ENCODE measurements at regions not wholly inside any gene's neighbourhood (a gene's known extent, or its start where the extent isn't known, plus 50 kb on each side); places are given as distances from the start of the nearest gene placed in this dataset.

DNA sequence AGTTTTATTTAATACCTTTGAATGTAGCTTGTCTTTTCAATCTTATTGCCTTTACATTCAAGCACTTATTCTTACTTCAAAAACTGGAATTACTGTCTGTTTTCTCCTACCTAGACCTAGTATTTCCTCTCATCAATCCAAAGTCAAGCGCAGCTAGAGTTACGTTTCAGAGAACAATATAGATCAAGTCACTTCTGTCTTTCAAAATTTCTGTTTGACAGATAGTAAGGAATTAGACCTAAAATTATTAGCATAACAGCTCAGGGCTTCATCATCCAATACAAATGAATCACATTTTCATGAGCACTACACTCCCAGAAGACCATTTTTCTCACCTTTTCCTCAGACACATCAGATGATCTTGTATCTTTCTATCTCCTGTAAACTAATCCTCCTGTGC is 170.6 kb downstream of the CCDC59 start:
- CTCF ChIA-PET = no interaction called here
- TF ChIP-seq, protein P1, sequence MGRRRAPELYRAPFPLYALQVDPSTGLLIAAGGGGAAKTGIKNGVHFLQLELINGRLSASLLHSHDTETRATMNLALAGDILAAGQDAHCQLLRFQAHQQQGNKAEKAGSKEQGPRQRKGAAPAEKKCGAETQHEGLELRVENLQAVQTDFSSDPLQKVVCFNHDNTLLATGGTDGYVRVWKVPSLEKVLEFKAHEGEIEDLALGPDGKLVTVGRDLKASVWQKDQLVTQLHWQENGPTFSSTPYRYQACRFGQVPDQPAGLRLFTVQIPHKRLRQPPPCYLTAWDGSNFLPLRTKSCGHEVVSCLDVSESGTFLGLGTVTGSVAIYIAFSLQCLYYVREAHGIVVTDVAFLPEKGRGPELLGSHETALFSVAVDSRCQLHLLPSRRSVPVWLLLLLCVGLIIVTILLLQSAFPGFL (CRISPR knock-in tag; IDR thresholded peaks at IDR 0.05; ENCODE audit: borderline replicate concordance) = no peak
- TF ChIP-seq, protein P2, sequence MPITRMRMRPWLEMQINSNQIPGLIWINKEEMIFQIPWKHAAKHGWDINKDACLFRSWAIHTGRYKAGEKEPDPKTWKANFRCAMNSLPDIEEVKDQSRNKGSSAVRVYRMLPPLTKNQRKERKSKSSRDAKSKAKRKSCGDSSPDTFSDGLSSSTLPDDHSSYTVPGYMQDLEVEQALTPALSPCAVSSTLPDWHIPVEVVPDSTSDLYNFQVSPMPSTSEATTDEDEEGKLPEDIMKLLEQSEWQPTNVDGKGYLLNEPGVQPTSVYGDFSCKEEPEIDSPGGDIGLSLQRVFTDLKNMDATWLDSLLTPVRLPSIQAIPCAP (CRISPR knock-in tag; IDR thresholded peaks at IDR 0.05) = no peak
- TF ChIP-seq, protein P3, sequence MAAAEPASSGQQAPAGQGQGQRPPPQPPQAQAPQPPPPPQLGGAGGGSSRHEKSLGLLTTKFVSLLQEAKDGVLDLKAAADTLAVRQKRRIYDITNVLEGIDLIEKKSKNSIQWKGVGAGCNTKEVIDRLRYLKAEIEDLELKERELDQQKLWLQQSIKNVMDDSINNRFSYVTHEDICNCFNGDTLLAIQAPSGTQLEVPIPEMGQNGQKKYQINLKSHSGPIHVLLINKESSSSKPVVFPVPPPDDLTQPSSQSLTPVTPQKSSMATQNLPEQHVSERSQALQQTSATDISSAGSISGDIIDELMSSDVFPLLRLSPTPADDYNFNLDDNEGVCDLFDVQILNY (CRISPR knock-in tag; IDR thresholded peaks at IDR 0.05) = no peak
- no peak for TF ChIP-seq IRF2 (CRISPR knock-in tag; IDR thresholded peaks at IDR 0.05; ENCODE audit: borderline replicate concordance, low read depth)
- TF ChIP-seq TCF7 (CRISPR knock-in tag; IDR thresholded peaks at IDR 0.05; ENCODE audit: low read depth) = no peak
- no peak for TF ChIP-seq CREB1 (CRISPR knock-in tag; IDR thresholded peaks at IDR 0.05)
- TF ChIP-seq, protein P4, sequence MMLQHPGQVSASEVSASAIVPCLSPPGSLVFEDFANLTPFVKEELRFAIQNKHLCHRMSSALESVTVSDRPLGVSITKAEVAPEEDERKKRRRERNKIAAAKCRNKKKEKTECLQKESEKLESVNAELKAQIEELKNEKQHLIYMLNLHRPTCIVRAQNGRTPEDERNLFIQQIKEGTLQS (CRISPR knock-in tag; conservative IDR thresholded peaks at IDR 0.05) = no peak
- TF ChIP-seq KAT7 (CRISPR knock-in tag; IDR thresholded peaks at IDR 0.05; ENCODE audit: borderline replicate concordance) = no peak
- TF ChIP-seq, protein P5, sequence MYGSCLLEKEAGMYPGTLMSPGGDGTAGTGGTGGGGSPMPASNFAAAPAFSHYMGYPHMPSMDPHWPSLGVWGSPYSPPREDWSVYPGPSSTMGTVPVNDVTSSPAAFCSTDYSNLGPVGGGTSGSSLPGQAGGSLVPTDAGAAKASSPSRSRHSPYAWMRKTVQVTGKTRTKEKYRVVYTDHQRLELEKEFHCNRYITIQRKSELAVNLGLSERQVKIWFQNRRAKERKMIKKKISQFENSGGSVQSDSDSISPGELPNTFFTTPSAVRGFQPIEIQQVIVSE (CRISPR knock-in tag; IDR thresholded peaks at IDR 0.05; ENCODE audit: borderline replicate concordance) = no peak
- TF ChIP-seq ZNF232 (CRISPR knock-in tag; IDR thresholded peaks at IDR 0.05) = no peak
- POLR2A ChIA-PET = no interaction called here

DNA sequence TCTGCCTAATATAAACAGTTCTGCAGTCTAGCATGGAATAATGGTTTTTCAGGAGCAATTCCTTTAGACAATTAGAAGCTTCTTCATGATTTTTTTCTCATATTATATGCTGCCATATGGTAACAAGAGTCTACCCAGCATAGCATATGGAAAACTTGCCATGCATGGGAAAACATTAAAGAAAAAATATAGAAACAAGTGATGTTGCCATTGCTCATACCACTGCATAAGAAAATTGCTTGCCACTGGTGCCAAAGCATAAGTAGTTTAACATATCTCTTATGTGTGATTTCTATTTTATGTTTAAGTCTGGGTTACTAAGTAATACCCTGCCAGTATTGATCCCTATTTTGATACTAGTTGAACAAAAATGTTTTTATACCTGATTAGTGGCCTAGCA is 171.2 kb downstream of the CCDC59 start:
- ChIA-PET CTCF (no interaction called here), POLR2A (no interaction called here)
- Mint-ChIP-seq H3K4me3 (no peak overlapping the region), H3K27ac (no peak overlapping the region), H3K9me3 (no peaks in the 10 kb centered on the region), H3K27me3 (ENCODE audit: low read depth) (no peaks in the 10 kb centered on the region), H3K36me3 (no peaks in the 10 kb centered on the region), H3K4me1 (no peaks in the 10 kb centered on the region)
- TF ChIP-seq, protein P6, sequence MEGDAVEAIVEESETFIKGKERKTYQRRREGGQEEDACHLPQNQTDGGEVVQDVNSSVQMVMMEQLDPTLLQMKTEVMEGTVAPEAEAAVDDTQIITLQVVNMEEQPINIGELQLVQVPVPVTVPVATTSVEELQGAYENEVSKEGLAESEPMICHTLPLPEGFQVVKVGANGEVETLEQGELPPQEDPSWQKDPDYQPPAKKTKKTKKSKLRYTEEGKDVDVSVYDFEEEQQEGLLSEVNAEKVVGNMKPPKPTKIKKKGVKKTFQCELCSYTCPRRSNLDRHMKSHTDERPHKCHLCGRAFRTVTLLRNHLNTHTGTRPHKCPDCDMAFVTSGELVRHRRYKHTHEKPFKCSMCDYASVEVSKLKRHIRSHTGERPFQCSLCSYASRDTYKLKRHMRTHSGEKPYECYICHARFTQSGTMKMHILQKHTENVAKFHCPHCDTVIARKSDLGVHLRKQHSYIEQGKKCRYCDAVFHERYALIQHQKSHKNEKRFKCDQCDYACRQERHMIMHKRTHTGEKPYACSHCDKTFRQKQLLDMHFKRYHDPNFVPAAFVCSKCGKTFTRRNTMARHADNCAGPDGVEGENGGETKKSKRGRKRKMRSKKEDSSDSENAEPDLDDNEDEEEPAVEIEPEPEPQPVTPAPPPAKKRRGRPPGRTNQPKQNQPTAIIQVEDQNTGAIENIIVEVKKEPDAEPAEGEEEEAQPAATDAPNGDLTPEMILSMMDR (IDR thresholded peaks at IDR 0.05) = no peak
- TF ChIP-seq ESRRA (CRISPR knock-in tag; IDR thresholded peaks at IDR 0.05; ENCODE audit: borderline replicate concordance) = no peak
- ATAC-seq (no peak), DNase-seq (ENCODE audit: low spot score) (no peak)

More for the DNA sequence above, 170.6 kb downstream of the CCDC59 start:
- no peak overlapping the region for H3K4me3 Mint-ChIP-seq
- ATAC-seq (no peak), DNase-seq (ENCODE audit: low spot score) (no peak)
- H3K27me3 Mint-ChIP-seq (ENCODE audit: low read depth) = no peaks in the 10 kb centered on the region
- H3K9me3 Mint-ChIP-seq = no peaks in the 10 kb centered on the region
- H3K27ac Mint-ChIP-seq = no peak overlapping the region
- no peaks in the 10 kb centered on the region for H3K4me1 Mint-ChIP-seq
- H3K36me3 Mint-ChIP-seq = no peaks in the 10 kb centered on the region

DNA sequence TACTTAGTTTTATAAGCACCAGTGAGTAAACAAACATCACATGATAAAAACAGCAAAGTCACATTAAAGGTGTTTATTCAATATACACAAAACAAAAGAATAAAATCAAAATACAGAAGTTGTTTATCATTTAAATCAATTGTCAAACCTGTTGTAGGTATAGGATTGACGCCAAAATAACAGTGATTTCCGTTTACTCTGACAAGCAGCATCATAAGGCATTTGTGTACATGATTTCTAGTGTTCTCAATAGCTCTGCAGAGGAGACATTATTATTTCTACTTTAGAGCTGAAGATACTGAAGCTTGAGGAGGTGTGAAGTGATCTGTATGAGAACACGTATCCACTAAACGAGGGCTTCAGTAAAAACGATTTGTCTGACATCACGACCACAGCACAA is 171.9 kb downstream of the CCDC59 start:
- H3K4me3 Mint-ChIP-seq = no peak overlapping the region
- no peaks in the 10 kb centered on the region for H3K27me3 Mint-ChIP-seq (ENCODE audit: low read depth)
- ATAC-seq (no peak), DNase-seq (ENCODE audit: low spot score) (no peak)
- H3K4me1 Mint-ChIP-seq = no peaks in the 10 kb centered on the region
- no peak overlapping the region for H3K27ac Mint-ChIP-seq
- POLR2A ChIA-PET = no interaction called here
- no peaks in the 10 kb centered on the region for H3K36me3 Mint-ChIP-seq
- CTCF ChIA-PET = no interaction called here
- H3K9me3 Mint-ChIP-seq = no peaks in the 10 kb centered on the region
- TF ChIP-seq FOXJ3 (CRISPR knock-in tag; IDR thresholded peaks at IDR 0.05; ENCODE audit: borderline replicate concordance) (no peak), FOXK1 (CRISPR knock-in tag; IDR thresholded peaks at IDR 0.05) (no peak), ETV6 (CRISPR knock-in tag; IDR thresholded peaks at IDR 0.05) (no peak), ZNF671 (CRISPR knock-in tag; IDR thresholded peaks at IDR 0.05) (no peak), NR1H2 (CRISPR knock-in tag; IDR thresholded peaks at IDR 0.05) (no peak), ZNF121 (CRISPR knock-in tag; IDR thresholded peaks at IDR 0.05) (no peak), ZNF138 (CRISPR knock-in tag; conservative IDR thresholded peaks at IDR 0.05) (no peak)
- TF ChIP-seq, protein P7, sequence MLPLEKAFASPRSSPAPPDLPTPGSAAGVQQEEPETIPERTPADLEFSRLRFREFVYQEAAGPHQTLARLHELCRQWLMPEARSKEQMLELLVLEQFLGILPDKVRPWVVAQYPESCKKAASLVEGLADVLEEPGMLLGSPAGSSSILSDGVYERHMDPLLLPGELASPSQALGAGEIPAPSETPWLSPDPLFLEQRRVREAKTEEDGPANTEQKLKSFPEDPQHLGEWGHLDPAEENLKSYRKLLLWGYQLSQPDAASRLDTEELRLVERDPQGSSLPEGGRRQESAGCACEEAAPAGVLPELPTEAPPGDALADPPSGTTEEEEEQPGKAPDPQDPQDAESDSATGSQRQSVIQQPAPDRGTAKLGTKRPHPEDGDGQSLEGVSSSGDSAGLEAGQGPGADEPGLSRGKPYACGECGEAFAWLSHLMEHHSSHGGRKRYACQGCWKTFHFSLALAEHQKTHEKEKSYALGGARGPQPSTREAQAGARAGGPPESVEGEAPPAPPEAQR (CRISPR knock-in tag; IDR thresholded peaks at IDR 0.05) = no peak
- TF ChIP-seq, protein P8, sequence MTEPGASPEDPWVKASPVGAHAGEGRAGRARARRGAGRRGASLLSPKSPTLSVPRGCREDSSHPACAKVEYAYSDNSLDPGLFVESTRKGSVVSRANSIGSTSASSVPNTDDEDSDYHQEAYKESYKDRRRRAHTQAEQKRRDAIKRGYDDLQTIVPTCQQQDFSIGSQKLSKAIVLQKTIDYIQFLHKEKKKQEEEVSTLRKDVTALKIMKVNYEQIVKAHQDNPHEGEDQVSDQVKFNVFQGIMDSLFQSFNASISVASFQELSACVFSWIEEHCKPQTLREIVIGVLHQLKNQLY (CRISPR knock-in tag; IDR thresholded peaks at IDR 0.05) = no peak
- TF ChIP-seq, protein P9, sequence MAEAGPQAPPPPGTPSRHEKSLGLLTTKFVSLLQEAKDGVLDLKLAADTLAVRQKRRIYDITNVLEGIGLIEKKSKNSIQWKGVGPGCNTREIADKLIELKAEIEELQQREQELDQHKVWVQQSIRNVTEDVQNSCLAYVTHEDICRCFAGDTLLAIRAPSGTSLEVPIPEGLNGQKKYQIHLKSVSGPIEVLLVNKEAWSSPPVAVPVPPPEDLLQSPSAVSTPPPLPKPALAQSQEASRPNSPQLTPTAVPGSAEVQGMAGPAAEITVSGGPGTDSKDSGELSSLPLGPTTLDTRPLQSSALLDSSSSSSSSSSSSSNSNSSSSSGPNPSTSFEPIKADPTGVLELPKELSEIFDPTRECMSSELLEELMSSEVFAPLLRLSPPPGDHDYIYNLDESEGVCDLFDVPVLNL (CRISPR knock-in tag; IDR thresholded peaks at IDR 0.05; ENCODE audit: borderline replicate concordance, low read depth) = no peak
- TF ChIP-seq, protein P6 (IDR thresholded peaks at IDR 0.05) = no peak
